Effector memory CD8-positive, alpha-beta T cell (primary cell): ENCODE measurements at regions not wholly inside any gene's neighbourhood (a gene's known extent, or its start where the extent isn't known, plus 50 kb on each side); places are given as distances from the start of the nearest gene placed in this dataset.

ENCODE experiments used
- ATAC-seq: fragments of 150-1000 bp; cut with Tn5 transposase; replicated peaks from 2 replicates; pipeline ENCODE4 v1.10.0; 2021; ENCODE audit warnings: mild to moderate bottlenecking, moderate library complexity
- DNase-seq, 3 experiments: peaks; one replicate each; pipeline ENCODE4 v3.0.0; 2021
- H3K27ac Mint-ChIP-seq, 2 donors: one replicate each; pipeline ENCODE4 v1.8.0; 2022; ENCODE audit warnings: mild to moderate bottlenecking in 2 of 2, mixed read lengths in 2 of 2, moderate library complexity in 2 of 2
- H3K27me3 Mint-ChIP-seq, 2 donors: one replicate each; pipeline ENCODE4 v1.8.0; 2022; ENCODE audit warnings: mixed read lengths in 2 of 2
- H3K36me3 Mint-ChIP-seq: one replicate; pipeline ENCODE4 v1.8.0; 2022; ENCODE audit warnings: mild to moderate bottlenecking, moderate library complexity, mixed read lengths; ENCODE audit not compliant: insufficient read depth
- H3K4me1 Mint-ChIP-seq, 2 donors: one replicate each; pipeline ENCODE4 v1.8.0; 2022; ENCODE audit warnings: low read depth in 2 of 2, mixed read lengths in 2 of 2
- H3K4me3 Mint-ChIP-seq, 2 donors: one replicate each; pipeline ENCODE4 v1.8.0; 2022; ENCODE audit warnings: mild to moderate bottlenecking in 2 of 2, mixed read lengths in 2 of 2, moderate library complexity in 2 of 2
- H3K9me3 Mint-ChIP-seq, 2 donors: one replicate each; pipeline ENCODE4 v1.8.0; 2022; ENCODE audit warnings: mixed read lengths in 2 of 2

GRCh38 chr2:38474715-38475566, 97.9 kb upstream of the ATL2 start:
- H3K36me3 Mint-ChIP-seq, result peaks cover 5% of the 10 kb centered on the region
- H3K9me3 Mint-ChIP-seq, result no peaks in the 10 kb centered on the region
- H3K27ac Mint-ChIP-seq, result no peak overlapping the region
- H3K4me1 Mint-ChIP-seq, result no peaks in the 10 kb centered on the region
- no peak overlapping the region for H3K4me3 Mint-ChIP-seq
- no peak for DNase-seq
- no peak for ATAC-seq
- peaks cover 32 to 33% of the 10 kb centered on the region in 2 donors for H3K27me3 Mint-ChIP-seq

- DNase-seq, result no peak
- Mint-ChIP-seq H3K27ac (no peak overlapping the region), H3K9me3 (no peaks in the 10 kb centered on the region), H3K36me3 (peaks cover 5% of the 10 kb centered on the region), H3K27me3 (peaks cover 30 to 31% of the 10 kb centered on the region in 2 donors), H3K4me3 (no peak overlapping the region), H3K4me1 (no peaks in the 10 kb centered on the region)
- ATAC-seq, result no peak
Measured at GRCh38 chr2:38474021-38474456, 97.0 kb upstream of the ATL2 start.

GRCh38 chr2:38473333-38474005, 96.4 kb upstream of the ATL2 start:
- Mint-ChIP-seq H3K27me3 (peaks cover 25 to 28% of the 10 kb centered on the region in 2 donors), H3K27ac (no peak overlapping the region), H3K4me1 (no peaks in the 10 kb centered on the region), H3K36me3 (peaks cover 5% of the 10 kb centered on the region), H3K4me3 (no peak overlapping the region), H3K9me3 (no peaks in the 10 kb centered on the region)
- ATAC-seq, result no peak
- no peak for DNase-seq

GRCh38 chr2:38470115-38470514, 93.0 kb upstream of the ATL2 start:
- Mint-ChIP-seq H3K4me1 (peaks cover 0 to 2% of the 10 kb centered on the region in 2 donors), H3K4me3 (no peak overlapping the region), H3K36me3 (peaks cover 5% of the 10 kb centered on the region), H3K27ac (no peak overlapping the region), H3K27me3 (peaks cover 14 to 25% of the 10 kb centered on the region in 2 donors), H3K9me3 (no peaks in the 10 kb centered on the region)
- DNase-seq, result no peak
- ATAC-seq, result no peak

GRCh38 chr2:38467768-38468455, 90.8 kb upstream of the ATL2 start:
- DNase-seq (no peak), ATAC-seq (no peak)
- Mint-ChIP-seq H3K4me1 (peaks cover 0 to 2% of the 10 kb centered on the region in 2 donors), H3K36me3 (peaks cover 3% of the 10 kb centered on the region), H3K9me3 (no peaks in the 10 kb centered on the region), H3K4me3 (no peak overlapping the region), H3K27ac (no peak overlapping the region), H3K27me3 (peaks cover 14 to 27% of the 10 kb centered on the region in 2 donors)

GRCh38 chr2:38466876-38467767, 90.0 kb upstream of the ATL2 start:
- H3K4me1 Mint-ChIP-seq, result peaks cover 0 to 2% of the 10 kb centered on the region in 2 donors
- peaks cover 3% of the 10 kb centered on the region for H3K36me3 Mint-ChIP-seq
- H3K27me3 Mint-ChIP-seq, result peaks cover 8 to 26% of the 10 kb centered on the region in 2 donors
- H3K9me3 Mint-ChIP-seq, result no peaks in the 10 kb centered on the region
- H3K27ac Mint-ChIP-seq, result no peak overlapping the region
- ATAC-seq (no peak), DNase-seq (no peak)
- no peak overlapping the region for H3K4me3 Mint-ChIP-seq

- Mint-ChIP-seq H3K9me3 (no peaks in the 10 kb centered on the region), H3K27ac (no peak overlapping the region), H3K4me1 (peaks cover 0 to 2% of the 10 kb centered on the region in 2 donors), H3K27me3 (peaks cover 8 to 20% of the 10 kb centered on the region in 2 donors), H3K4me3 (no peak overlapping the region), H3K36me3 (no peaks in the 10 kb centered on the region)
- DNase-seq (no peak), ATAC-seq (no peak)
Measured at GRCh38 chr2:38466409-38466808, 89.3 kb upstream of the ATL2 start.

GRCh38 chr2:38465789-38466127, 88.7 kb upstream of the ATL2 start:
- no peak overlapping the region for H3K4me3 Mint-ChIP-seq
- no peaks in the 10 kb centered on the region for H3K36me3 Mint-ChIP-seq
- H3K4me1 Mint-ChIP-seq, result peaks cover 0 to 2% of the 10 kb centered on the region in 2 donors
- H3K9me3 Mint-ChIP-seq, result no peaks in the 10 kb centered on the region
- no peak for ATAC-seq
- H3K27me3 Mint-ChIP-seq, result peaks cover 8 to 19% of the 10 kb centered on the region in 2 donors
- no peak overlapping the region for H3K27ac Mint-ChIP-seq
- DNase-seq, result no peak

GRCh38 chr2:38464971-38465788, 88.1 kb upstream of the ATL2 start:
- H3K4me1 Mint-ChIP-seq, result peaks cover 0 to 2% of the 10 kb centered on the region in 2 donors
- no peaks in the 10 kb centered on the region for H3K9me3 Mint-ChIP-seq
- no peak overlapping the region for H3K4me3 Mint-ChIP-seq
- no peak for ATAC-seq
- H3K27me3 Mint-ChIP-seq, result peaks cover 8 to 19% of the 10 kb centered on the region in 2 donors
- H3K36me3 Mint-ChIP-seq, result no peaks in the 10 kb centered on the region
- H3K27ac Mint-ChIP-seq, result no peak overlapping the region
- no peak for DNase-seq

- Mint-ChIP-seq H3K4me3 (no peak overlapping the region), H3K9me3 (no peaks in the 10 kb centered on the region), H3K4me1 (peaks cover 0 to 2% of the 10 kb centered on the region in 2 donors), H3K27me3 (peaks cover 10 to 19% of the 10 kb centered on the region in 2 donors), H3K27ac (no peak overlapping the region), H3K36me3 (no peaks in the 10 kb centered on the region)
- ATAC-seq (no peak), DNase-seq (no peak)
Measured at GRCh38 chr2:38463752-38464151, 86.7 kb upstream of the ATL2 start.

GRCh38 chr2:38462121-38462661, 85.1 kb upstream of the ATL2 start:
- Mint-ChIP-seq H3K27me3 (peaks cover 25 to 31% of the 10 kb centered on the region in 2 donors), H3K36me3 (no peaks in the 10 kb centered on the region), H3K9me3 (no peaks in the 10 kb centered on the region), H3K27ac (no peak overlapping the region), H3K4me1 (peaks cover 0 to 2% of the 10 kb centered on the region in 2 donors), H3K4me3 (no peak overlapping the region)
- no peak for ATAC-seq
- no peak for DNase-seq

GRCh38 chr2:38461470-38461869, 84.4 kb upstream of the ATL2 start:
- no peak overlapping the region for H3K27ac Mint-ChIP-seq
- peaks cover 32 to 33% of the 10 kb centered on the region in 2 donors for H3K27me3 Mint-ChIP-seq
- H3K9me3 Mint-ChIP-seq, result no peaks in the 10 kb centered on the region
- no peak overlapping the region for H3K4me3 Mint-ChIP-seq
- H3K36me3 Mint-ChIP-seq, result no peaks in the 10 kb centered on the region
- ATAC-seq (no peak), DNase-seq (no peak)
- H3K4me1 Mint-ChIP-seq, result peaks cover 0 to 2% of the 10 kb centered on the region in 2 donors
